ENCODE measurements at regions not wholly inside any gene's neighbourhood (a gene's known extent, or its start where the extent isn't known, plus 50 kb on each side); places are given as distances from the start of the nearest gene placed in this dataset.

DNA sequence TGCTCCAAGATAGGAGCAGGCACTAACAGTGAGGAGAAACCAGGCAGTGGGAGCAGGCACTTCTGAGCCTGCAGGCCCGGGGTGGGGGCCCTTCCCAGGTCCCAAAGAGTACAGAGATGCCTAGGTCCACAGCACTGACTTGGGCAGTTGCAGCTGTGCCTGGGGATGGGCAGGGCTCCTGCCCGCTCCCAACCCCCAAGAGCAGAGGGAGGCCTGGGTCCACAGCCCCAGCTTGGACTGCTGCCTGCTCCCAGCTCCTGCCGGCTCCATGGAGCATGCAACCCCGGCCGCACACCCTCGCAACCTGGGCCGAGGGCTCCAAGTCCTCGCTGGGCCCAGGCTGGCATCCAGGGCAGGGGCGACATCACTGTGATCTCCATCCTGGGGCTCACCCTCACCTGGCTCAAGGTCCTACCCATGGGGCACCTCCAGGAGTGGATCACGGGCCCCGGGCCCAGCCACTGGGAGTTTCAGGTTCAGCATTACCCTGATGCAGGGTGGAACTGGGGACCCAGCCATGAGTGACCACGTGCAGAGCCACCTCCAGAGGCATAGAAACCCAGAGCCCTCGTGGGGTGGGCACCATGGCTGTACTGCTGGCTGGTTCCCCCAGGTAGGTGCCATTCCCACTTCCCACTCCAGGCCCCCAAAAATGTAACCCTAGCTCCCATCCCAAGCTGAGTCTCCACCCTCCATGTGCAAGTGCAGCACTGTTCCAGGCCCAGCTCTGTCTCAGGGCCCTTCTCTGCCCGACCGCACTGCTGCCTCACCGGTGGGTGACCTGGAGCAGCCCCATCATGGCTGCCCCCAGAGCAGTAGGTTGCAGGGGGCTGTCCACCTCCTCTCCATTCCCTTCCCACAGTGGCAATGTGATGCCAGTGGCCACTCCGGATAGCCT is 325.6 kb downstream of the NR4A2 start:
- ChIA-PET POLR2A (no interaction called here), CTCF (no interaction called here)
- no peak for TF ChIP-seq HOXB13 (CRISPR knock-in tag; IDR thresholded peaks at IDR 0.05; ENCODE audit: low read depth)
- TF ChIP-seq, protein P1, sequence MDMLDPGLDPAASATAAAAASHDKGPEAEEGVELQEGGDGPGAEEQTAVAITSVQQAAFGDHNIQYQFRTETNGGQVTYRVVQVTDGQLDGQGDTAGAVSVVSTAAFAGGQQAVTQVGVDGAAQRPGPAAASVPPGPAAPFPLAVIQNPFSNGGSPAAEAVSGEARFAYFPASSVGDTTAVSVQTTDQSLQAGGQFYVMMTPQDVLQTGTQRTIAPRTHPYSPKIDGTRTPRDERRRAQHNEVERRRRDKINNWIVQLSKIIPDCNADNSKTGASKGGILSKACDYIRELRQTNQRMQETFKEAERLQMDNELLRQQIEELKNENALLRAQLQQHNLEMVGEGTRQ (IDR thresholded peaks at IDR 0.05) = no peak
- no peak for TF ChIP-seq BHLHE40 (IDR thresholded peaks at IDR 0.05; ENCODE audit: low read depth, low read length)
- TF ChIP-seq PHF8 (IDR thresholded peaks at IDR 0.05; ENCODE audit: borderline replicate concordance, low read depth) = no peak
- TF ChIP-seq CHD4 (IDR thresholded peaks at IDR 0.05; ENCODE audit: borderline replicate concordance) = no peak
- no peak for TF ChIP-seq ZSCAN20 (CRISPR knock-in tag; IDR thresholded peaks at IDR 0.05)
- TF ChIP-seq, protein P2, sequence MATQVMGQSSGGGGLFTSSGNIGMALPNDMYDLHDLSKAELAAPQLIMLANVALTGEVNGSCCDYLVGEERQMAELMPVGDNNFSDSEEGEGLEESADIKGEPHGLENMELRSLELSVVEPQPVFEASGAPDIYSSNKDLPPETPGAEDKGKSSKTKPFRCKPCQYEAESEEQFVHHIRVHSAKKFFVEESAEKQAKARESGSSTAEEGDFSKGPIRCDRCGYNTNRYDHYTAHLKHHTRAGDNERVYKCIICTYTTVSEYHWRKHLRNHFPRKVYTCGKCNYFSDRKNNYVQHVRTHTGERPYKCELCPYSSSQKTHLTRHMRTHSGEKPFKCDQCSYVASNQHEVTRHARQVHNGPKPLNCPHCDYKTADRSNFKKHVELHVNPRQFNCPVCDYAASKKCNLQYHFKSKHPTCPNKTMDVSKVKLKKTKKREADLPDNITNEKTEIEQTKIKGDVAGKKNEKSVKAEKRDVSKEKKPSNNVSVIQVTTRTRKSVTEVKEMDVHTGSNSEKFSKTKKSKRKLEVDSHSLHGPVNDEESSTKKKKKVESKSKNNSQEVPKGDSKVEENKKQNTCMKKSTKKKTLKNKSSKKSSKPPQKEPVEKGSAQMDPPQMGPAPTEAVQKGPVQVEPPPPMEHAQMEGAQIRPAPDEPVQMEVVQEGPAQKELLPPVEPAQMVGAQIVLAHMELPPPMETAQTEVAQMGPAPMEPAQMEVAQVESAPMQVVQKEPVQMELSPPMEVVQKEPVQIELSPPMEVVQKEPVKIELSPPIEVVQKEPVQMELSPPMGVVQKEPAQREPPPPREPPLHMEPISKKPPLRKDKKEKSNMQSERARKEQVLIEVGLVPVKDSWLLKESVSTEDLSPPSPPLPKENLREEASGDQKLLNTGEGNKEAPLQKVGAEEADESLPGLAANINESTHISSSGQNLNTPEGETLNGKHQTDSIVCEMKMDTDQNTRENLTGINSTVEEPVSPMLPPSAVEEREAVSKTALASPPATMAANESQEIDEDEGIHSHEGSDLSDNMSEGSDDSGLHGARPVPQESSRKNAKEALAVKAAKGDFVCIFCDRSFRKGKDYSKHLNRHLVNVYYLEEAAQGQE (IDR thresholded peaks at IDR 0.05) = no peak
- TF ChIP-seq SMC3 (IDR thresholded peaks at IDR 0.05) = no peak
- TF ChIP-seq FOXS1 (CRISPR knock-in tag; IDR thresholded peaks at IDR 0.05) = no peak
- TF ChIP-seq ZNF302 (CRISPR knock-in tag; IDR thresholded peaks at IDR 0.05) = no peak
- TF ChIP-seq, protein P3, sequence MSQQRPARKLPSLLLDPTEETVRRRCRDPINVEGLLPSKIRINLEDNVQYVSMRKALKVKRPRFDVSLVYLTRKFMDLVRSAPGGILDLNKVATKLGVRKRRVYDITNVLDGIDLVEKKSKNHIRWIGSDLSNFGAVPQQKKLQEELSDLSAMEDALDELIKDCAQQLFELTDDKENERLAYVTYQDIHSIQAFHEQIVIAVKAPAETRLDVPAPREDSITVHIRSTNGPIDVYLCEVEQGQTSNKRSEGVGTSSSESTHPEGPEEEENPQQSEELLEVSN (IDR thresholded peaks at IDR 0.05; ENCODE audit: borderline replicate concordance, low read depth) = no peak
- TF ChIP-seq NR3C1 (IDR thresholded peaks at IDR 0.05) = no peak
- no peak for TF ChIP-seq EHMT2 (IDR thresholded peaks at IDR 0.05; ENCODE audit: low read depth)
- no peak overlapping the region for H3K4me2 ChIP-seq
- WGBS (ENCODE audit: missing lambda C conversion rate) = 76% methylated on average over 5 of the region's 17 CpGs
- H3K4me1 ChIP-seq = no peaks in the 10 kb centered on the region
- no peak overlapping the region for H3K4me3 ChIP-seq
- FAIRE-seq = no peak
- ATAC-seq = no peak
- no peak for DNase-seq (ENCODE audit: low read depth in 1 of 2, low spot score in 1 of 2)
- H3K27ac ChIP-seq = no peak overlapping the region
- no peaks in the 10 kb centered on the region for H3K9me3 ChIP-seq

DNA sequence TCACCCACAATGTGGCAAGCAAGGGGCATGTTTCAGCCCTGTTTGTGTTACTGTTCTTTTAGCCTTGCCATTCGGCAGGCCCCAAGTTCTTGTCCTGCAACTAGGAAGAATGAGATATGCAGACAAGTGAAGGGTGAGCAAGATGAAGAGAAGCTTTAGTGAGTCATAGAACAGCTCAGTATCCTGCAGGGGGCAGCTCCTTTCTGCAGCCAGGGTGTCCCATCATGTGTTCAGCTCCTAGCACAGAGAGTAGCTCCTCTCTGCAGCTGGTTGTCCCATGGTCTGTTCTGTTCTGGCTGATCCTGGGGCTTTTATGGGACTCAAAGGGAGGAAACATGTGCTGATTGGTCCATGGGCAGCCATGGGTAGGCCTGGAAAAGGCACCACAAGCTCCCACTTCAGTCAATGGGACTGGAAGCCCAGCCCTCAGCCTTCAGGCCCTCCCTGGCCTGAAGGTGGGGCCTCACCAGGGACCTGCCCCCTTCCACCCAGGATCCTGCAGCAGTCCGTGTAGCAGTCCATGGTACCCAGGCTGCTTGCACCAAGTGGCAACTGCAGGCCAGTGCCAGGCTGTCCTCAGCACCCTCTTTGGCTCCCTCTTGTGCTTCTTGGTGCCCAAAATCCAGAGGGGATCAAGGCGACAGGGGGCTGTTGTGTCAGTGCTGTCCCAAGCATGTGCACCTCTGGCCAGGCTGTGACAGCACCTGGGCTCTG is 326.4 kb downstream of the NR4A2 start:
- Histone ChIP-seq H3K4me1 (no peaks in the 10 kb centered on the region), H3K9me3 (no peaks in the 10 kb centered on the region), H3K27ac (no peak overlapping the region), H3K4me3 (no peak overlapping the region), H3K4me2 (no peak overlapping the region)
- ChIA-PET POLR2A (no interaction called here), CTCF (no interaction called here)
- TF ChIP-seq, protein P3 (IDR thresholded peaks at IDR 0.05; ENCODE audit: borderline replicate concordance, low read depth) = no peak
- TF ChIP-seq EHMT2 (IDR thresholded peaks at IDR 0.05; ENCODE audit: low read depth) (no peak), ZNF302 (CRISPR knock-in tag; IDR thresholded peaks at IDR 0.05) (no peak), MYC (IDR thresholded peaks at IDR 0.05; ENCODE audit: borderline replicate concordance, low read length) (no peak), CBX8 (IDR thresholded peaks at IDR 0.05) (no peak), FOSB (CRISPR knock-in tag; IDR thresholded peaks at IDR 0.05) (no peak), ZC3H11A (IDR thresholded peaks at IDR 0.05) (no peak), NFE2L2 (conservative IDR thresholded peaks at IDR 0.05; ENCODE audit: low read length) (no peak), RNF2 (IDR thresholded peaks at IDR 0.05; ENCODE audit: borderline replicate concordance, low read depth) (no peak), SREBF2 (IDR thresholded peaks at IDR 0.05) (no peak), FOXS1 (CRISPR knock-in tag; IDR thresholded peaks at IDR 0.05) (no peak), POLR2A (IDR thresholded peaks at IDR 0.05; ENCODE audit: low read length) (no peak), PHF8 (IDR thresholded peaks at IDR 0.05; ENCODE audit: borderline replicate concordance, low read depth) (no peak), TFCP2L1 (CRISPR knock-in tag; IDR thresholded peaks at IDR 0.05) (no peak), HOXB13 (CRISPR knock-in tag; IDR thresholded peaks at IDR 0.05; ENCODE audit: low read depth) (no peak), NPAS2 (CRISPR knock-in tag; IDR thresholded peaks at IDR 0.05; ENCODE audit: borderline replicate concordance) (no peak)
- TF ChIP-seq, protein P4, sequence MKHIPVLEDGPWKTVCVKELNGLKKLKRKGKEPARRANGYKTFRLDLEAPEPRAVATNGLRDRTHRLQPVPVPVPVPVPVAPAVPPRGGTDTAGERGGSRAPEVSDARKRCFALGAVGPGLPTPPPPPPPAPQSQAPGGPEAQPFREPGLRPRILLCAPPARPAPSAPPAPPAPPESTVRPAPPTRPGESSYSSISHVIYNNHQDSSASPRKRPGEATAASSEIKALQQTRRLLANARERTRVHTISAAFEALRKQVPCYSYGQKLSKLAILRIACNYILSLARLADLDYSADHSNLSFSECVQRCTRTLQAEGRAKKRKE (CRISPR knock-in tag; IDR thresholded peaks at IDR 0.05; ENCODE audit: low read depth) = no peak
- WGBS (ENCODE audit: missing lambda C conversion rate) = 78% methylated on average over 1 of the region's 3 CpGs
- FAIRE-seq (no peak), DNase-seq (ENCODE audit: low read depth in 1 of 2, low spot score in 1 of 2) (peak in 1 of 2 experiments; percentile 4), ATAC-seq (no peak; a peak in 1 of 6 replicates)

Data from A549 (cell line).